WI38 (cell line): ENCODE measurements at regions not wholly inside any gene's neighbourhood (a gene's known extent, or its start where the extent isn't known, plus 50 kb on each side); places are given as distances from the start of the nearest gene placed in this dataset.
"Not testable (repeated sequence)": the region's sequence is repeated elsewhere in the genome, so short reads cannot be mapped to it uniquely, and the experiment has no call there.

Experiments used
- H3K4me3 ChIP-seq: 2 replicates; pipeline ENCODE4 v1.5.1; 2011; ENCODE audit warnings: low read depth, mild to moderate bottlenecking, control low read depth, low read length
- CTCF ChIP-seq: IDR thresholded peaks from 2 replicates; pipeline ENCODE4 v1.5.1; 2012; ENCODE audit warnings: low read depth, mild to moderate bottlenecking, control low read depth, low read length

GRCh38 chr2:113386780-113387433 is 50.6 kb upstream of the ZNG1B start:
- H3K4me3 ChIP-seq: not testable (repeated sequence)

GRCh38 chr2:113379621-113380020 is 57.9 kb upstream of the ZNG1B start:
- H3K4me3 ChIP-seq: not testable (repeated sequence)

GRCh38 chr2:113376913-113377445 is 60.5 kb upstream of the ZNG1B start:
- no peak overlapping the region for H3K4me3 ChIP-seq
- TF ChIP-seq CTCF: no peak

GRCh38 chr2:113376253-113376912 is 61.1 kb upstream of the ZNG1B start:
- H3K4me3 ChIP-seq: no peak overlapping the region
- TF ChIP-seq CTCF: no peak

GRCh38 chr2:113374857-113375256 is 62.6 kb upstream of the ZNG1B start:
- not testable (repeated sequence) for H3K4me3 ChIP-seq

- H3K4me3 ChIP-seq: not testable (repeated sequence)
Observed at GRCh38 chr2:113372258-113372834, 65.1 kb upstream of the ZNG1B start.

- no peak overlapping the region for H3K4me3 ChIP-seq
- TF ChIP-seq CTCF: peak; percentile 38; the same call in 1 of the 2 replicates
Observed at GRCh38 chr2:113370478-113371091, 66.9 kb upstream of the ZNG1B start.

- TF ChIP-seq CTCF: no peak
Observed at GRCh38 chr2:113370030-113370429, 67.5 kb upstream of the ZNG1B start.

GRCh38 chr2:113368581-113368980 is 68.9 kb upstream of the ZNG1B start:
- not testable (repeated sequence) for H3K4me3 ChIP-seq

More at GRCh38 chr2:113370030-113370429, 67.5 kb upstream of the ZNG1B start:
- H3K4me3 ChIP-seq: no peak overlapping the region

- H3K4me3 ChIP-seq: not testable (repeated sequence)
Observed at GRCh38 chr2:113366821-113367220, 70.7 kb upstream of the ZNG1B start.

GRCh38 chr2:113365791-113366190 is 71.7 kb upstream of the ZNG1B start:
- H3K4me3 ChIP-seq: not testable (repeated sequence)

GRCh38 chr2:113365290-113365689 is 72.2 kb upstream of the ZNG1B start:
- not testable (repeated sequence) for H3K4me3 ChIP-seq
